Left lung (tissue), 4 donors: ENCODE measurements at regions not wholly inside any gene's neighbourhood (a gene's known extent, or its start where the extent isn't known, plus 50 kb on each side); places are given as distances from the start of the nearest gene placed in this dataset.
A peak's percentile ranks its signal among the peaks of the same experiment; 100 is the strongest.

Experiments used
- ATAC-seq: fragments of 200-7000 bp; cut with Tn5 transposase; one replicate; pipeline ENCODE4 v1.9.1; 2020; ENCODE audit warnings: moderate library complexity
- DNase-seq, 4 donors: peaks; one replicate each; pipeline ENCODE4 v3.0.0-alpha.2; 2013 to 2020
- H3K27ac ChIP-seq, 2 donors: fragments of 200-600 bp; sonication (generic) in 1 of 2; one replicate each; pipeline versions ENCODE4 v1.5.0 to v1.8.0; 2020 to 2021
- H3K27me3 ChIP-seq, 2 donors: fragments of 200-600 bp; sonication (generic) in 1 of 2; one replicate each; pipeline versions ENCODE4 v1.5.0 to v1.8.0; 2020 to 2021
- H3K36me3 ChIP-seq, 2 donors: fragments of 200-600 bp; sonication (generic) in 1 of 2; one replicate each; pipeline versions ENCODE4 v1.5.0 to v1.8.0; 2020 to 2021
- H3K4me1 ChIP-seq, 2 donors: fragments of 200-600 bp; one replicate each; pipeline ENCODE4 v1.8.0; 2021
- H3K4me3 ChIP-seq, 2 donors: fragments of 200-600 bp; sonication (generic) in 1 of 2; one replicate each; pipeline versions ENCODE4 v1.5.0 to v1.8.0; 2020 to 2021; ENCODE audit warnings: mild to moderate bottlenecking in 1 of 2
- H3K9me3 ChIP-seq, 2 donors: fragments of 200-600 bp; sonication (generic) in 1 of 2; one replicate each; pipeline versions ENCODE4 v1.5.0 to v1.8.0; 2020 to 2021
- CTCF ChIP-seq, 2 donors: fragments of 200-600 bp; sonication (generic) in 1 of 2; IDR thresholded peaks; one replicate each; pipeline versions ENCODE4 v1.5.0 to v1.8.0; 2021; ENCODE audit warnings: antibody characterized with exemption in 2 of 2
- intact Hi-C, 2 donors: fragments of 100-400 bp; cut with DNase I; formaldehyde crosslinking; loops; one replicate each; pipeline versions ENCODE4 v1.11.2 to v1.14.2; 2022
- donor health status: DM: no; HTN: yes; CAD: no.
- donor health status: DM: no; HTN: no; CAD: no.

- H3K9me3 ChIP-seq, result no peaks in the 10 kb centered on the region
- DNase-seq (no peak), ATAC-seq (no peak)
- no peaks in the 10 kb centered on the region for H3K36me3 ChIP-seq
- H3K4me3 ChIP-seq, result no peak overlapping the region
- H3K4me1 ChIP-seq, result no peaks in the 10 kb centered on the region
- H3K27ac ChIP-seq, result no peak overlapping the region
- TF ChIP-seq CTCF (IDR thresholded peaks at IDR 0.05), result no peak
- H3K27me3 ChIP-seq, result no peaks in the 10 kb centered on the region
- intact Hi-C loops, result no loop called here
Measured at GRCh38 chr4:72786401-72786990, 217.5 kb upstream of the ADAMTS3 start.

GRCh38 chr4:72779241-72779640 lies 210.2 kb upstream of the ADAMTS3 start:
- TF ChIP-seq CTCF (IDR thresholded peaks at IDR 0.05), result no peak
- no peak for ATAC-seq

GRCh38 chr4:72777436-72777835 lies 208.4 kb upstream of the ADAMTS3 start:
- H3K27me3 ChIP-seq, result no peaks in the 10 kb centered on the region
- no peaks in the 10 kb centered on the region for H3K9me3 ChIP-seq
- no peaks in the 10 kb centered on the region for H3K4me1 ChIP-seq
- ATAC-seq (no peak), DNase-seq (no peak)
- intact Hi-C loops, result no loop called here
- no peak overlapping the region for H3K4me3 ChIP-seq
- no peaks in the 10 kb centered on the region for H3K36me3 ChIP-seq
- H3K27ac ChIP-seq, result no peak overlapping the region
- TF ChIP-seq CTCF (IDR thresholded peaks at IDR 0.05), result no peak

More at GRCh38 chr4:72779241-72779640, 210.2 kb upstream of the ADAMTS3 start:
- no peak for DNase-seq
- Histone ChIP-seq H3K27ac (no peak overlapping the region), H3K4me1 (no peaks in the 10 kb centered on the region), H3K27me3 (no peaks in the 10 kb centered on the region), H3K4me3 (no peak overlapping the region), H3K36me3 (no peaks in the 10 kb centered on the region), H3K9me3 (no peaks in the 10 kb centered on the region)
- intact Hi-C loops, result no loop called here

- no peak overlapping the region for H3K27ac ChIP-seq
- no peak overlapping the region for H3K4me3 ChIP-seq
- no peaks in the 10 kb centered on the region for H3K36me3 ChIP-seq
- ATAC-seq (no peak), DNase-seq (no peak)
- no peaks in the 10 kb centered on the region for H3K9me3 ChIP-seq
- no peaks in the 10 kb centered on the region for H3K27me3 ChIP-seq
- no peak for TF ChIP-seq CTCF (IDR thresholded peaks at IDR 0.05)
- H3K4me1 ChIP-seq, result no peaks in the 10 kb centered on the region
- intact Hi-C loops, result no loop called here
Measured at GRCh38 chr4:72770708-72771107, 201.7 kb upstream of the ADAMTS3 start.

GRCh38 chr4:72768364-72768763 lies 199.3 kb upstream of the ADAMTS3 start:
- intact Hi-C loops, result no loop called here
- peak overlapping the region in 1 of 2 donors; percentile 24 for H3K27ac ChIP-seq

More at GRCh38 chr4:72768364-72768763, 199.3 kb upstream of the ADAMTS3 start:
- Histone ChIP-seq H3K36me3 (no peaks in the 10 kb centered on the region), H3K9me3 (no peaks in the 10 kb centered on the region), H3K27me3 (no peaks in the 10 kb centered on the region), H3K4me3 (no peak overlapping the region), H3K4me1 (no peaks in the 10 kb centered on the region)
- ATAC-seq (peak; percentile 40), DNase-seq (no peak)
- TF ChIP-seq CTCF (IDR thresholded peaks at IDR 0.05), result no peak
